ENCODE measurements at regions not wholly inside any gene's neighbourhood (a gene's known extent, or its start where the extent isn't known, plus 50 kb on each side); places are given as distances from the start of the nearest gene placed in this dataset.
"Not testable (repeated sequence)": the region's sequence is repeated elsewhere in the genome, so short reads cannot be mapped to it uniquely, and the experiment has no call there.

DNA sequence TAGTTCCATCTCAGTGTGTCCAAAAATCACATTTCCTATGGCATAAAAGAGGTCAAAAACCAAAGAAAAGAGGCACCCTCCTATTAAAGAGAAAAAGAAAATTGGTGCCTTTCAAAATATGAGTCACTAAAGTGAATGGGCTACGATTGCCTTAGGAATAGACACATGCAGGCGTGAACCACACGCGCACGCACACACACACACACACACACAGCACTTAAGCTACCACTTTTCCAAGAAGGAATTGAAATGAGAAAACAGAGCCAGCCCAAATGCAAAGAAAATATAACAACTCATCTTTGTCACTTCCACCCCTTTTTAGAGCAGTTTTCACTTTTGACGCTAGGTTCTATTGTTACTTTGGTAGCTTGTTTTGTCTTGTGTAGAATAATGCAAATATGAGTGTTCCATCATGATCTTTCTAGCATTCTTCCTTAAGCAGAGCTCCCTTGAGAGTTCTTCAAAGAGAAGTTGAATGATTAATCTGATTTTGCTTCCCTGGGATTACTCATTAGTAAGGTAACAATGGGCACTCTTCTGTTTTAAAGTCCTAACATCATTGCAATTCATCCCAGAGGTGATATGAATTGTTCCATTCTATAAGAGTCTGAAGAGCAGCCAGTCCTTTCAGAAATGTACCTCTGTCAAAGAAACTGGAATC is 239.2 kb upstream of the GNPDA2 start:
- POLR2A ChIA-PET = no interaction called here
- Mint-ChIP-seq H3K27me3 (ENCODE audit: insufficient read depth, unreplicated experiment) (no peaks in the 10 kb centered on the region), H3K4me3 (ENCODE audit: unreplicated experiment) (no peak overlapping the region), H3K36me3 (ENCODE audit: insufficient read depth, unreplicated experiment) (no peaks in the 10 kb centered on the region), H3K4me1 (ENCODE audit: low read depth, unreplicated experiment) (no peaks in the 10 kb centered on the region), H3K27ac (ENCODE audit: unreplicated experiment) (no peak overlapping the region), H3K9me3 (ENCODE audit: unreplicated experiment) (peaks cover 11% of the 10 kb centered on the region)
- DNase-seq = no peak
- intact Hi-C loops (cut with micrococcal nuclease; ENCODE audit: unreplicated experiment) = no loop called here
- no peaks in the 10 kb centered on the region for H3K4me1 ChIP-seq
- CTCF ChIA-PET = no interaction called here
- no peaks in the 10 kb centered on the region for H3K36me3 ChIP-seq (ENCODE audit: control insufficient read depth, insufficient read depth, low read length)
- H3K4me3 ChIP-seq (ENCODE audit: low read depth, low read length) = no peak overlapping the region
- TF ChIP-seq, protein P1, sequence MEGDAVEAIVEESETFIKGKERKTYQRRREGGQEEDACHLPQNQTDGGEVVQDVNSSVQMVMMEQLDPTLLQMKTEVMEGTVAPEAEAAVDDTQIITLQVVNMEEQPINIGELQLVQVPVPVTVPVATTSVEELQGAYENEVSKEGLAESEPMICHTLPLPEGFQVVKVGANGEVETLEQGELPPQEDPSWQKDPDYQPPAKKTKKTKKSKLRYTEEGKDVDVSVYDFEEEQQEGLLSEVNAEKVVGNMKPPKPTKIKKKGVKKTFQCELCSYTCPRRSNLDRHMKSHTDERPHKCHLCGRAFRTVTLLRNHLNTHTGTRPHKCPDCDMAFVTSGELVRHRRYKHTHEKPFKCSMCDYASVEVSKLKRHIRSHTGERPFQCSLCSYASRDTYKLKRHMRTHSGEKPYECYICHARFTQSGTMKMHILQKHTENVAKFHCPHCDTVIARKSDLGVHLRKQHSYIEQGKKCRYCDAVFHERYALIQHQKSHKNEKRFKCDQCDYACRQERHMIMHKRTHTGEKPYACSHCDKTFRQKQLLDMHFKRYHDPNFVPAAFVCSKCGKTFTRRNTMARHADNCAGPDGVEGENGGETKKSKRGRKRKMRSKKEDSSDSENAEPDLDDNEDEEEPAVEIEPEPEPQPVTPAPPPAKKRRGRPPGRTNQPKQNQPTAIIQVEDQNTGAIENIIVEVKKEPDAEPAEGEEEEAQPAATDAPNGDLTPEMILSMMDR (IDR thresholded peaks at IDR 0.05; ENCODE audit: insufficient read depth in 1 of 2, low read depth in 1 of 2, low read length in 1 of 2, severe bottlenecking in 1 of 2, unreplicated experiment in 1 of 2) = no peak
- H3K27me3 ChIP-seq (replicated peaks; ENCODE audit: control insufficient read depth, insufficient read depth, low read length) = no peaks in the 10 kb centered on the region
- H3K9me3 ChIP-seq = no peaks in the 10 kb centered on the region; the same call in 1 of the 2 replicates
- no TSS peak for BruUV-seq (replicated peaks)

DNA sequence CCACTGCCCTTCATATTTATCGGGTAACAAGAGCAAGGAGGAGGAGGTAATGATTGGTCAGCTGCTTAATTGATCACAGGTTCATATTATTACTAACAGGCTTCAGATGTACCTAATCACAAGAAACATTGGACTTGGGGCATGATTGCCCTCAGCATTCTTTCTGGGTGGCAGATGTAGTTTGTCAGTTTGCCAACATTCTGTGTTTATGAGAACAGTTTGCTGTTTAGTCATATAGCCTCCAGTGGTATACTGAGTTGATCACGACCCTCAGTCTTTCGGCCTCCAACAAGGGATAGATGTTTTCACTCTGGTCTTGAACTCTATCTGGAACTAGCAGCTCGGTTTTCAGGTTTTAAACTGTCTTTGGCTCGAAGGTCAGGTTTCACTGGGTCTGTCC is 237.7 kb upstream of the GNPDA2 start:
- H3K4me1 ChIP-seq; H3K27me3 Mint-ChIP-seq (ENCODE audit: insufficient read depth, unreplicated experiment); H3K9me3 ChIP-seq; POLR2A ChIA-PET; H3K4me3 ChIP-seq (ENCODE audit: low read depth, low read length); H3K4me3 Mint-ChIP-seq (ENCODE audit: unreplicated experiment); H3K27ac Mint-ChIP-seq (ENCODE audit: unreplicated experiment); H3K36me3 ChIP-seq (ENCODE audit: control insufficient read depth, insufficient read depth, low read length); H3K4me1 Mint-ChIP-seq (ENCODE audit: low read depth, unreplicated experiment); H3K36me3 Mint-ChIP-seq (ENCODE audit: insufficient read depth, unreplicated experiment); H3K27me3 ChIP-seq (replicated peaks; ENCODE audit: control insufficient read depth, insufficient read depth, low read length); intact Hi-C loops (cut with micrococcal nuclease; ENCODE audit: unreplicated experiment); CTCF ChIA-PET; BruUV-seq (replicated peaks); DNase-seq: not testable (repeated sequence)
- peaks cover 11% of the 10 kb centered on the region for H3K9me3 Mint-ChIP-seq (ENCODE audit: unreplicated experiment)

DNA sequence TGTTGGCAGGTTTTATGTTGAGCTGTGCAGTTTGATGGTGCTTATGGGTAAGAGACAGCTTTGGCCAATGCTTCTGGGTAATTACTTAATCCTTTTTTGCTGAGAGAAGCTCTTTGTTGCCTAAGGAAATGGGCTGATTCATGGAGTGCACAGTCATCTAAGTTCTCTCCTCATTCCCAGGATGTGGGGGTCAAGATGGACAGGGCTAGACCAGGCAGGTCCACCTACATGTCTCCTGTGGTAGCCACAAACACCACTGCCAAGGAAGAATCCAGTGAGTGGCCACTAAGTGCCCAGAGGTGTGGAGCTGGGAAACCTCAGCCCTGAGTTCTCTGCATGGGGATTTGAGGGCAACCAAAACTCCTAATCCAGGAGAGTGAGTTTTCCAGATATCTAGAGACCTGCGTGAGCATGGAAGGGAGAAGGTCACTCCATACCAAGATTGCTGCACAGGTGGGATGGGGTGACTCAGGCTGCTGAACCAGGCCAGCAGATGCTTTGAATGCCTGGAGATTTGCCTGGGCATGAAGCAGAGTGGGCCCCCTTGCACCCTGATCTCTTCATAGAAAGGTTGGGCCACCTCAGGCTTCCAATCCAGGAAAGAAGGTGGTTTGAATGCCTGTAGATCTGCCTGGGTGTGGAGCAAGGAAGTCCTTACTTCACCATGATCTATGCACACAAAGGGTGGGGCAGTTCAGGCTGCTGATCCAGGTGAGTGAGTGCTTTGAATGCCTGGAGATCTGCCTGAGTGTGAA is 234.8 kb upstream of the GNPDA2 start:
- H3K27me3 Mint-ChIP-seq (ENCODE audit: insufficient read depth, unreplicated experiment) = no peaks in the 10 kb centered on the region
- Histone ChIP-seq H3K27me3 (replicated peaks; ENCODE audit: control insufficient read depth, insufficient read depth, low read length) (no peaks in the 10 kb centered on the region), H3K4me3 (ENCODE audit: low read depth, low read length) (no peak overlapping the region), H3K9me3 (no peaks in the 10 kb centered on the region; the same call in 1 of the 2 replicates), H3K36me3 (ENCODE audit: control insufficient read depth, insufficient read depth, low read length) (no peaks in the 10 kb centered on the region), H3K4me1 (no peaks in the 10 kb centered on the region)
- ChIA-PET POLR2A (no interaction called here), CTCF (no interaction called here)
- H3K9me3 Mint-ChIP-seq (ENCODE audit: unreplicated experiment) = peaks cover 11% of the 10 kb centered on the region
- H3K27ac Mint-ChIP-seq (ENCODE audit: unreplicated experiment) = no peak overlapping the region
- intact Hi-C loops (cut with micrococcal nuclease; ENCODE audit: unreplicated experiment) = no loop called here
- no TSS peak for BruUV-seq (replicated peaks)
- no peak overlapping the region for H3K4me3 Mint-ChIP-seq (ENCODE audit: unreplicated experiment)
- H3K36me3 Mint-ChIP-seq (ENCODE audit: insufficient read depth, unreplicated experiment) = no peaks in the 10 kb centered on the region
- TF ChIP-seq, protein P1 (IDR thresholded peaks at IDR 0.05; ENCODE audit: insufficient read depth in 1 of 2, low read depth in 1 of 2, low read length in 1 of 2, severe bottlenecking in 1 of 2, unreplicated experiment in 1 of 2) = no peak
- DNase-seq = no peak
- H3K4me1 Mint-ChIP-seq (ENCODE audit: low read depth, unreplicated experiment) = no peaks in the 10 kb centered on the region

All from Caco-2 (cell line).